COLO829 (cell line): ENCODE measurements at regions not wholly inside any gene's neighbourhood (a gene's known extent, or its start where the extent isn't known, plus 50 kb on each side); places are given as distances from the start of the nearest gene placed in this dataset.

Experiments used
- DNase-seq: peaks from one replicate; pipeline ENCODE4 v3.0.0; 2012; ENCODE audit warnings: low spot score

DNA sequence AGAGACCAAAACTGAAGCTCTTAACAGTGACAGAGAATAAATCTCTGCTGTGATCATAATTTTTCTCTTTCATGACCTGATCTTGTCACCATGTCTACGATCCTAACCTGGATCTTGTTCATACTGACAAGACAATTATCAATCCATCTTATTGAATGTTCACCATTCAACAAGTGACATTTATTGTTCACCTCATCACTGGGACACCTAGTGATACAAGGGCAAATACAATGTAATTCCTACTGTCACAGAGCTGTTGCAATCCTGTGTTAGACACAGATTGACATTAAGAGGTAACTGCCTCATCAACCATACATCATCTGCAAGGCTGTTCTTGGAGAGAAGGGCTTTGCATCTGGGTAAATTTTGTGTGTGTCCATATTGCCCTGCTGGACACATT, 942.4 kb upstream of the PRR20A start:
- no peak for DNase-seq

GRCh38 chr13:56201834-56202233, 938.9 kb upstream of the PRR20A start:
- DNase-seq = no peak

GRCh38 chr13:56216221-56216620, 924.5 kb upstream of the PRR20A start:
- DNase-seq = no peak

GRCh38 chr13:56247692-56248091, 893.0 kb upstream of the PRR20A start:
- DNase-seq = no peak

DNA sequence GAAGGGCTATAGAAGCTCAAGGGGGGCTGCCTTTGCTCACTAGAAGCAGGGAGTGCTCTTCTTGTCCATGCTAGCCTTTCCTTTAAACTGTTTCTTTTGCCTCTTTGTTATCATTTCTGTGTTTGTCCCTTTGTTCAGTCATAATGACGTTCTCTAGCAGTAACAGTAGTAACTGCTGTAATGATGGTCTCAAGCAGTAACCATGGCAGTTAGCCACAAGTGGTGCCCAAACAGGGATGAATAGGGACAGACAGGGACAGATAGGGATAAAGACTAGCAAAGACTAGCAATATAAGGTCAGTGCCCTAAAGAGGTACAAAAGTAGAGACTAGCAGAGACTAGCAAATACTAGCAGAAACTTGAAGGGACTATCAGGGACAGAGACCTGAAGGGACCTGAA, 869.0 kb upstream of the PRR20A start:
- no peak for DNase-seq

GRCh38 chr13:56283262-56283828, 857.4 kb upstream of the PRR20A start:
- DNase-seq = no peak

- DNase-seq = no peak
Measured at GRCh38 chr13:56299650-56300049, 841.1 kb upstream of the PRR20A start.

GRCh38 chr13:56314765-56315164, 826.0 kb upstream of the PRR20A start:
- DNase-seq = no peak

GRCh38 chr13:56317841-56318240, 822.9 kb upstream of the PRR20A start:
- DNase-seq = no peak

DNA sequence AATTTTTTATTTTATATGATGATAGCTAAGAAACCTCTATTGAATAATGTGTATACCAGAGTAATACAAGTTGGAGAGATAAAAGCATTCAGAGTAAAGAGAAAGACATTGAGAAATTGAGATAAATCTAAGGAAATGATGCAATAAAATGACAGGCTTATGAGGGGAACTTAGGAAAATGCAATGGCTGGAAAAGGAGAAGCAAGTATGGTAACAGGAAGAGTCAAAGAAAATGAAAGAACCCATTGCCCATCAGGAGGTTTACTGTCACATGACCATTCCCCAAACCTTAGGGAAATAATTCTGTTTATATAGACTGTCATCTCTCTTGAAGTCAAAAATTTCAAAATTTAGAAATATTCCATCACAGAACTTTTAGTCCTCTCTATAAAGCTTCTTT, 808.0 kb upstream of the PRR20A start:
- DNase-seq = no peak

GRCh38 chr13:56335775-56336174, 804.9 kb upstream of the PRR20A start:
- DNase-seq = no peak

GRCh38 chr13:56338421-56338820, 802.3 kb upstream of the PRR20A start:
- DNase-seq = no peak

- DNase-seq = no peak
Measured at GRCh38 chr13:56347014-56347413, 793.7 kb upstream of the PRR20A start.

- DNase-seq = no peak
Measured at GRCh38 chr13:56349866-56350265, 790.9 kb upstream of the PRR20A start.

- no peak for DNase-seq
Measured at GRCh38 chr13:56351041-56351440, 789.7 kb upstream of the PRR20A start.

DNA sequence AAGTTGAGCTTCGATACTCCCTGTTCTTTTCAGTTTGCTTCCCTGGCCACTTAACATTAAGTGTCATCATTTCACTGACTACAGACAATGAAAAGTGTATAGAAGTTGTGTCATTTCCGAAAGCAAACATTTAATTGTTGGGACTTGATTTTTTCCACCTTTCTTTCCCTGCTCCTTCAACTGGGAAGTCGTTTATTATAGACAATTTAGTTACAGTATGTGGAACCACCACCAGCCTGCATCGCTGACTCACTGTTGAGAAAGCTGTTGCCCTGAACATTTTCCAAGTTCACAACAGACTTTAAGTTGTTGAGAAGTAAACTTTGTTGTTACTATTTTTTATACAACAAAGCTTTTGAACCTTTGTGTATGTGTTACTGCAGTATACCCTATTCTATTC, 788.4 kb upstream of the PRR20A start:
- DNase-seq = no peak

DNA sequence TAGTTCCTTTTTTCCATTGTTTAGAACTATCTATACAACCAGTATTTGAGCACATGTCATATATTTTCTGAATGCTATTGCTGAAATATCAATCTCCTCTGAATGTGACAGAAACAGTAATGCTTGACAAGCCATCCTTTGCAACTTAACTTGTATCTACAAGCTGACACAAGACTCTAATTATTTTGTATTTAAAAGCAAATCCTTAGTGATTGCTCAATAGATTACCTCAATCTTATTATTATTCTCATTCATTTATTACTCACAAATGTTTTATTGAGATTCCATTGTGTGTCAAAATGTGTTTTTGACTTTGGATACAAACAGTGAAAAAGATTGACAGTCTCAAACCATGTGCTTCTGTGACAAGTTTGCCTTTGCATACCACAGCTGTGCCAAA, 787.8 kb upstream of the PRR20A start:
- DNase-seq = no peak

DNA sequence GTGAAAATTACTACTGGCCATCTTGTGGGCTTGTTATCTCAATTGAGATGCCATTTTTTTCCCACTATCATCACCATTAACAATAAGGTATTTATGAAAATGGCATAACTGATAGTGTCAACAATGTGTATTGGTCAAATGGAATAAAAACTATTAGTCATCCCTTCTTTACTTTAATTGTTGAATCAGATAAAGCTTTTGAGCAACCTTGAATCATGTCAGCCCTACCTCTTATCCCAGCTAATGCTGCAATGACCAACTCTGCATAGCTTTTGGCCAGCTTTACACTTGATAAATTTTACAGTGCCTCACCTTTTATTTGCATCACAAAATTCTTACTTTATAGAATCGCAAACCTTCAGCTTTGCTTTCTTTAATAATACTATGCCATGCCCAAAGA, 784.0 kb upstream of the PRR20A start:
- no peak for DNase-seq

GRCh38 chr13:56378566-56378965, 762.2 kb upstream of the PRR20A start:
- no peak for DNase-seq

GRCh38 chr13:56393549-56393948, 747.2 kb upstream of the PRR20A start:
- DNase-seq = no peak

GRCh38 chr13:56396318-56396717, 744.4 kb upstream of the PRR20A start:
- DNase-seq = no peak

GRCh38 chr13:56400774-56401173, 739.9 kb upstream of the PRR20A start:
- no peak for DNase-seq

DNA sequence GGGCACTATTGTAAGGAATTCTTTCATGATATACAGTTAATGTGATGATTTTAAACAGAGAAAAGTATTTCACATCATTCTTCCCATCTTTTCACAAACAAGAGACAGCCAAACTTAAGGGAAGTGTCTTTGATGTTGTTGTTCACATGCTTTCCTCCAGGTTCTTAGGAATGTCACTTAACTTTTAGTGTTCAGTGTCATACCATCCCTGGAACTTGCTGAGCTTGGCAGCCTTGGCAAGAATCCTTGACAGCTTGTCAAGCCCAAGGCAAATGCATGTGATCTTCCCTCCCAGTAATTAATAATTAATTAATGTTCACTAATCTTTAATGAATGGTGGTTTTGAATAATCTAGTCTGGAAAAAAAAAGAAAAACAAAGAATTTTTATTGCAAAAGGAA, 727.9 kb upstream of the PRR20A start:
- no peak for DNase-seq

GRCh38 chr13:56424246-56424645, 716.5 kb upstream of the PRR20A start:
- DNase-seq = no peak
